ENCODE measurements at regions not wholly inside any gene's neighbourhood (a gene's known extent, or its start where the extent isn't known, plus 50 kb on each side); places are given as distances from the start of the nearest gene placed in this dataset.

- Histone ChIP-seq H3K27ac (ENCODE audit: low read depth in 1 of 2, low read length in 2 of 2) (no peak overlapping the region), H3K9ac (ENCODE audit: low read depth in 1 of 2, low read length in 2 of 2) (no peak overlapping the region), H3K4me3 (ENCODE audit: low read depth in 1 of 3, low read length in 3 of 3) (no peak overlapping the region), H3K36me3 (ENCODE audit: control insufficient read depth in 4 of 4, insufficient read depth in 3 of 4, low read depth in 1 of 4, low read length in 3 of 4) (no peaks in the 10 kb centered on the region), H3K4me1 (ENCODE audit: control insufficient read depth in 4 of 4, insufficient read depth in 4 of 4, low read length in 3 of 4) (no peaks in the 10 kb centered on the region), H3K9me3 (ENCODE audit: control insufficient read depth in 4 of 4, low read length in 3 of 4) (no peaks in the 10 kb centered on the region), H3K27me3 (ENCODE audit: control insufficient read depth in 4 of 4, insufficient read depth in 4 of 4, low read length in 3 of 4) (no peaks in the 10 kb centered on the region)
- TF ChIP-seq HNF4A (conservative IDR thresholded peaks at IDR 0.05) = no peak
- TF ChIP-seq RXRA (IDR thresholded peaks at IDR 0.05) = no peak
- no peak for TF ChIP-seq JUND (IDR thresholded peaks at IDR 0.05)
- TF ChIP-seq TAF1 (conservative IDR thresholded peaks at IDR 0.05) = no peak
- TF ChIP-seq RAD21 (IDR thresholded peaks at IDR 0.05) = no peak
- no peak for TF ChIP-seq SP1 (IDR thresholded peaks at IDR 0.05)
- TF ChIP-seq CTCF (IDR thresholded peaks at IDR 0.05; ENCODE audit: low read depth, low read length, missing input control) = no peak
- TF ChIP-seq ZBTB33 (IDR thresholded peaks at IDR 0.05) = no peak
- TF ChIP-seq, protein P1, sequence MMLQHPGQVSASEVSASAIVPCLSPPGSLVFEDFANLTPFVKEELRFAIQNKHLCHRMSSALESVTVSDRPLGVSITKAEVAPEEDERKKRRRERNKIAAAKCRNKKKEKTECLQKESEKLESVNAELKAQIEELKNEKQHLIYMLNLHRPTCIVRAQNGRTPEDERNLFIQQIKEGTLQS (IDR thresholded peaks at IDR 0.05) = no peak
- TF ChIP-seq GABPA (IDR thresholded peaks at IDR 0.05 in 1 of 2, conservative IDR thresholded peaks at IDR 0.05 in 1 of 2) = no peak
- TF ChIP-seq EGR1 (IDR thresholded peaks at IDR 0.05; ENCODE audit: low read depth in 2 of 2) = no peak
- TF ChIP-seq, protein P2, sequence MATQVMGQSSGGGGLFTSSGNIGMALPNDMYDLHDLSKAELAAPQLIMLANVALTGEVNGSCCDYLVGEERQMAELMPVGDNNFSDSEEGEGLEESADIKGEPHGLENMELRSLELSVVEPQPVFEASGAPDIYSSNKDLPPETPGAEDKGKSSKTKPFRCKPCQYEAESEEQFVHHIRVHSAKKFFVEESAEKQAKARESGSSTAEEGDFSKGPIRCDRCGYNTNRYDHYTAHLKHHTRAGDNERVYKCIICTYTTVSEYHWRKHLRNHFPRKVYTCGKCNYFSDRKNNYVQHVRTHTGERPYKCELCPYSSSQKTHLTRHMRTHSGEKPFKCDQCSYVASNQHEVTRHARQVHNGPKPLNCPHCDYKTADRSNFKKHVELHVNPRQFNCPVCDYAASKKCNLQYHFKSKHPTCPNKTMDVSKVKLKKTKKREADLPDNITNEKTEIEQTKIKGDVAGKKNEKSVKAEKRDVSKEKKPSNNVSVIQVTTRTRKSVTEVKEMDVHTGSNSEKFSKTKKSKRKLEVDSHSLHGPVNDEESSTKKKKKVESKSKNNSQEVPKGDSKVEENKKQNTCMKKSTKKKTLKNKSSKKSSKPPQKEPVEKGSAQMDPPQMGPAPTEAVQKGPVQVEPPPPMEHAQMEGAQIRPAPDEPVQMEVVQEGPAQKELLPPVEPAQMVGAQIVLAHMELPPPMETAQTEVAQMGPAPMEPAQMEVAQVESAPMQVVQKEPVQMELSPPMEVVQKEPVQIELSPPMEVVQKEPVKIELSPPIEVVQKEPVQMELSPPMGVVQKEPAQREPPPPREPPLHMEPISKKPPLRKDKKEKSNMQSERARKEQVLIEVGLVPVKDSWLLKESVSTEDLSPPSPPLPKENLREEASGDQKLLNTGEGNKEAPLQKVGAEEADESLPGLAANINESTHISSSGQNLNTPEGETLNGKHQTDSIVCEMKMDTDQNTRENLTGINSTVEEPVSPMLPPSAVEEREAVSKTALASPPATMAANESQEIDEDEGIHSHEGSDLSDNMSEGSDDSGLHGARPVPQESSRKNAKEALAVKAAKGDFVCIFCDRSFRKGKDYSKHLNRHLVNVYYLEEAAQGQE (IDR thresholded peaks at IDR 0.05) = no peak
- 90% methylated on average over 6 of the region's 6 CpGs for WGBS
- DNase-seq (ENCODE audit: low spot score) = no peak
These were observed 183.1 kb downstream of the TMEM121 start for GRCh38 chr14:105709281-105710118.
